Muscle of back (tissue), 3 donors: ENCODE measurements at regions not wholly inside any gene's neighbourhood (a gene's known extent, or its start where the extent isn't known, plus 50 kb on each side); places are given as distances from the start of the nearest gene placed in this dataset.
A peak's percentile ranks its signal among the peaks of the same experiment; 100 is the strongest.
"Not testable (repeated sequence)": the region's sequence is repeated elsewhere in the genome, so short reads cannot be mapped to it uniquely, and the experiment has no call there.

Experiments used
- DNase-seq, 3 donors: peaks; one replicate each; pipeline versions ENCODE4 v3.0.0 to v3.0.0-alpha.2; 2013

DNA sequence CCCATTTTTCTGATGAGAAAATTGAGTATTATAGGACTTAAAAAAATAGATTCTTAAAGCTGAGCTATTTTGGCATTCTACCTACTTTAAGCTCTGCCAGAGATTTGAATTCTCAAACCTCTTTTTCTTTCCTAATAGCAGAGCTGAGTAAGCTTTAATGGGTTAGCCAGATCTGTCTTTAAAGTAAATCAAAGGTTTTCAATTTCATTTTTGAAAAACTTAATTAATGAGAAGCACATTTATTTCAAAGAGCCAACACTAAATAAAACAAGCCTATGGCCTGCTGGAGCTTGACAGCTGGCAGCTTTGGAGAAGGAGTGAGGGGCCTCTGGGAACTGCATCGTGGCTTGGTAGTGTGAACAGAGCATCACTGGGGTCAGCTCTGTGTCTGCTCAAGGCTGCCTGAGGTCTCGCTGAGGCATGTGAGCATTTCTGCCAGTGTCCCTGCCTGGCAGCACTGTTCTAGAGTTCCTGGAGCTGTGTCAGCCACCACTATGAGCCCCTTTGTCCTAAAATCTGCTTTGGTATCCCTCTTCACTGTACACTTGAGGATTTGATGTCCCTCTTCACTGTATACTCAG, 50.4 kb upstream of the PRSS23 start:
- DNase-seq = peak in 1 of 3 donors; percentile 60

- no peak for DNase-seq
Measured at GRCh38 chr11:86749376-86749775, 51.0 kb upstream of the PRSS23 start.

DNA sequence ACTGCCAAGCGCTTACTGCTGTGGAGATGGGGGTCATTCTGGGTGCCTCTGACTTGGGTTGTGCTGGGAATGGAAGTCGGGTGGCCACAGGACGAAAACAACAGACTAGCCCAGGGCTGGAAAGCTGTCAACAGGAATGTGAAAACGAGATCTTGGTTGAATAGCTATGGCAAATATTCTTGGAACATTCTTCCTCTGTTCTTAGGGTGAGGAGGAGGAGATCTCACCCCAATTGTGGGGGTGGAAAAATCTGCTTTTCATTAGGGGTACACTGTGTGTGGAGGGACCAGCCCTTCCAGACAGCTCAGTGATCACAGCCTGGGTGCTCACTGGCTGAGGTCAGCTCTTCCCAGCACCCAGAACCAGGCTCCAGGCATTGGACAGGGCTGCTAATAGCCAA, 52.0 kb upstream of the PRSS23 start:
- peak in 1 of 3 donors; percentile 78 for DNase-seq

- DNase-seq = no peak
Measured at GRCh38 chr11:86747801-86748200, 52.5 kb upstream of the PRSS23 start.

GRCh38 chr11:86746514-86746913, 53.8 kb upstream of the PRSS23 start:
- DNase-seq = peak in 1 of 3 donors; percentile 43

DNA sequence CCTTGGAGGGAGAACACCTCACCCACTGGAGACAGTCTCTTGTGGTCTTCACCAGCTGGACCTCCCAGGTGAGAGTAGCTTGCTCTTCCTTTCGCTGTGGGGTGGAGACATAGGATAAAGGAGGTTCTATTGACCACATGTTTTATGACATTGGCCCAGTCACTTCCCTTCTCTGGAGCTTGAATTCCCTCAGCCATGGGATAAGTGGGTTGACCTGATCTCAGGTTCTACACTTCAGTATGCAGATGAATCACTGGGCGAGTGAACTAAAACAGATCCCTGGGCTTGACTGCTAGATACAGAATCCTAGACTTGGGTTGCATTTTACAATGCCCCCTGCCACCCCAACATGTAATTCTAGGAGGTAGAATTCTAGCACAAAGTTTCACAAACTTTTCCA, 54.8 kb upstream of the PRSS23 start:
- no peak for DNase-seq

DNA sequence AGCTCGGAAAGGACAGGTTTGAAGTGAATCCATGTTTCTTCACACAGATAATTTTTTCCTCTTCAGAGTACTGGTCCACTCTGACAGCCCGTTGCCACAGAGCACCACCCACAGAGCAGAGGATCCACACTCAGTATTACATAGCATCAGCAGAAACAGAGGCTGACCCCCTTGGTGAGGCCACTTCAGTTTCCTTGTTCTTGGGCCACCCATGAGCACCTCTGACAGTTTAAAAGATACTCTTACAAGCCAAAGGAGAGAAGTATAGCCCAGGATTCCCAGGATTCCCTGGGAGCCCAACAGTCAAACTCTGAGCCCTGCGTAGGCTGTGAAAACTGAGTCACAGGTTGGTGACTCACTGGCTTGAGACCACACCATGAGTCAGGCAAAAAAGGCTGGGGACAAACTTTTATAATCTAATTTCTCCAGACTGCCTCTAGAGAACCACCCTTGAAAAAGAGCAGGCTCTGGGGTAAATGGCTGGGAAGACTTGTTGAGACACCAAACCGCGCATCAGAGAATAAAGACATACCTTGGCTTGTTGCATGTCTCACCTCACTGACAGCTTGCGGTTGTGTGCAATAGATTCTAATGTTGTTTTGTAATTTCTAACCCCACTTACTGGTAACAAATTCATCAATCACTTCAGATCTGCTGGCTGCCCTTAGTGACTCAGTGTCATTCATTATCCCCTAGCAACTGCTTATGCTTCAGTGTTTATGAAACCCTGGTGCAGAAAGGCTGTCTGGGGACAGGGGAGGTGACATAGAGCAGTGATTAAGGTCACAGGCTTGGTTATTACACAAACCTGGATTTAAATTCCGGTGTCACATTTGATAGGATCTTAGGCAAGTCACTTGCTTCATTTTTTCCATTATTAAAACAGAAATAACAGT, 56.9 kb upstream of the PRSS23 start:
- peak in 1 of 3 donors; percentile 97 for DNase-seq

- no peak for DNase-seq
Measured at GRCh38 chr11:86741839-86742805, 58.2 kb upstream of the PRSS23 start.

DNA sequence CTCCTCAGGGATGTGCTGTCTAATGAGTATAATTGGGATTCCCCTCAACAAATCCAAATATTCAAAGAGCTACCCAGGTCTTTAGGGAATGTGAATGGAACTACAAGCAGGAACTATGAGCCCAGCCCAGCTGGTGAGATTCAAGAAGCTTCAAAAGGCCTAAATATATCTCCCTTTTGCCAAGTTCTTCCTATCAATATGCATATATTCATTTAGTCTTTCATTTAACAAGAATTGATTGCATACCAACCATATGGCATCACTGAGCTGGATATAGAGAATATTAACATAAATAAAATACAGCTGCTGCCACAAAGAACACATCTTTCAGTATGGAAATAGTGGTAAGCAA, 58.9 kb upstream of the PRSS23 start:
- DNase-seq = no peak

DNA sequence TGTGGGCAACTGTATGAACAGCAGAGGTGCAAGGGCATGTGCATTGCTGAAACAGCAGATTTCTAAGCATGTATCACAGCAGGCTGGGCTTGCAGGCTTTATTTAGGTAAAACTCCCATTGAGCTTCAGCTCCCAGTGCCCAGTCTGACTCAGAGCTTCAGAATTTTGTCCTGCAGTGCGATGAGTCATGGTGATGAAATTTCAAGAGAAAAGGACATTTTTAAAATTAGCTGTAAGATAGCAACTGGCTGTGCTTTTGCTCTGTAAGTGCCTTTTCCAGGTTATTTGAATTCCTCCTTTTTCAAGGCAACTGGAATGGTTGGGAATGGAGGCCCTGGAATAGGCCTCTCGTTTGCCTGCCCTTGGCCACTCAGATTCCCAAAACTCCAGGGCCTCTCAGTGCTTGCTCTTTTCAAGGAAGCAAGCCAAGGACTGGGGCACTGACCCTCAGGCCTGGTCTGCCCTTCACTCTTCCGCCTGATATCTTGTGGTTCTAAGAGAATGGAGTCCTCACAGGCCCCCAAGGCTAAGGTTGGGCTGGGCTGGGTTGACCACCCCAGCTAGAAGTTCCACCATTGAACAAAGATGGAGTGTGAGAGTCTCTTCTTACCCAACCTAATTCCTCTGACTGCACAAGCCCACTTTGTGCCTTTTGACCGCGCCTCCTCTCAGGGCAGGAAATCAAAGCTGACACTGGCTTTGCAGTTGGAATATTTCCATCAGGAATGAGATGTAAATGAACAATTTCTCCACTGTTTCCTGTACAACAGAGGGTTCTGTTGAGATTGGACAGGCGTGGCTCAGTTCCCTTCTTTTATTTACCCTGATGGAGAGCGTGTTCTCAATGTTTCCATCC, 59.5 kb upstream of the PRSS23 start:
- peak; percentile 73 to 94 (median 85) for DNase-seq

GRCh38 chr11:86738568-86738967, 61.8 kb upstream of the PRSS23 start:
- no peak for DNase-seq

DNA sequence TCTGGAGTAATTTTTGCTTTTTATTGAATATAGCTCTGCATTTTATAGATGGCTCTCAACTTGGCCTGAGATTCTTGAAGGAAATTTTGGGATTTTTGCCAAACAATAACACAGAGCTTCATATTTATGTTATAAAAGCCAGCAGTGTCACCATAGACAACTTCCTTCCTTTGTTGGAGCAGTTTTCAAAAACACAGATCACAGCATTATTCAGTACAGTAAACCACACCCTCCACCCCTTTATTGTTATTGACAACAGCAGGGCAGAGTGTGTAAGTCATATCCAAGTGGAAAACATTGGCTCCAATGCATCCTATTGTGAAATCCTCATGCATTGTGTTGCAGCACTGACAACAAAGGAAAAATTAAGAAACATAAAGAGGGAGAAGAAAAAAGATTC, 62.6 kb upstream of the PRSS23 start:
- DNase-seq = peak in 2 of 3 donors; percentile 37 to 78

DNA sequence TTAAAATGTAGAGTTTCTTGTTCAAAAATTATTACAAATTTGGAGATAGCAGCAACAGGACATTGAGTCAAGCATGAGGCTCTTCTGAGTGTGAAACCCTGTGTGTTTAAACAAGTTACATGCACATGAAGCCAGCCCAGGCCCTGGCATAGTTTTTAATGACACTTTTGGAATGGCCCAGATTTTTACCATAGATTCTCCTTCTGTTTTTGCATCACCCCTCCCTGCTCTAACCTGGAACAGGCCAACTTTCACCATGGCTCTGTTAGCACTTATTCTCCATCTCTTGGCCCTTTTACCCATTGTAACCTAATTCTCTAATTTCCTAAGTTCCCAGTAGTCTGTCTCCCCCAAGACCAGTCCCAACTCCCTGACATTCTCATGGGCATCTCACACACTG, 63.1 kb upstream of the PRSS23 start:
- DNase-seq = no peak

DNA sequence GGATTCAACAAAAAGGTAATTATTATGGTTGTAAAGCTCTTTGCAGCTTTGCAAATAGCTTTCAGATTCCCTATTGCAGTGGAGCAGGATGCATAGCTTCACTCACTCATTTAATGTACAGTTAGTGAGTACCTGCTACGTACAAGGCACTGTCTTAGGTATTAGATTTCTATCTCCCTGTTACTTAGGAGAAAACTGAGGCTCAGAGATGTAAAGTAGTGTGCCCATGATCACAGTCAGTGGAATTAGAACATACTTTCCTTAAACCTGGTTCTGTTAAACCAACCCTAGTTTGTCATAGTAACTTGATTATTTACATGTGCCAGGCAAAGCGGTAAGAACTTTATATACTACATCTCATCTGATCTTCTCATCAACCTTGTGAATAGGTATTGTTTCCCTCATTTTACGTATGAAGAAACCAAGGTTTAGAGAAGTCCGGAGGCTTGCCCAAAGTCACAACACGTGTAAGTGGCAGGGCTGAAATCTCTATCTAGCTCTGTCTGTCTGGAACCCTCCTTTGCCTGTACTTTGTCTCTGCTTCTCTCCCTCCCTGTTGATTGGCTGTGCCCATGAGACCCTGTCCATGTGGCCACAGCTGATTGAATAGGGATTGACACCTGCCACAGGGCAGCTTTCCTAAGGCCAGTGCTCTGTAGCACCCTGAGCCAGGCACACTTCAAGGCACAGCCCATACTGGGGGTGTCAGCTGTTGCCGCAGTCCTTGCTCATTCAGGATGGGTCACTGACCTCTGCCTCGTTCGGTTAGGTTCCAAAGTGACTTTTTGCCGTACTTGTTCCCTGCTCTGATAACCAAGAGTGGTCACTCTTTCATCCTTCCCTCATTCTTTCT, 63.8 kb upstream of the PRSS23 start:
- no peak for DNase-seq

DNA sequence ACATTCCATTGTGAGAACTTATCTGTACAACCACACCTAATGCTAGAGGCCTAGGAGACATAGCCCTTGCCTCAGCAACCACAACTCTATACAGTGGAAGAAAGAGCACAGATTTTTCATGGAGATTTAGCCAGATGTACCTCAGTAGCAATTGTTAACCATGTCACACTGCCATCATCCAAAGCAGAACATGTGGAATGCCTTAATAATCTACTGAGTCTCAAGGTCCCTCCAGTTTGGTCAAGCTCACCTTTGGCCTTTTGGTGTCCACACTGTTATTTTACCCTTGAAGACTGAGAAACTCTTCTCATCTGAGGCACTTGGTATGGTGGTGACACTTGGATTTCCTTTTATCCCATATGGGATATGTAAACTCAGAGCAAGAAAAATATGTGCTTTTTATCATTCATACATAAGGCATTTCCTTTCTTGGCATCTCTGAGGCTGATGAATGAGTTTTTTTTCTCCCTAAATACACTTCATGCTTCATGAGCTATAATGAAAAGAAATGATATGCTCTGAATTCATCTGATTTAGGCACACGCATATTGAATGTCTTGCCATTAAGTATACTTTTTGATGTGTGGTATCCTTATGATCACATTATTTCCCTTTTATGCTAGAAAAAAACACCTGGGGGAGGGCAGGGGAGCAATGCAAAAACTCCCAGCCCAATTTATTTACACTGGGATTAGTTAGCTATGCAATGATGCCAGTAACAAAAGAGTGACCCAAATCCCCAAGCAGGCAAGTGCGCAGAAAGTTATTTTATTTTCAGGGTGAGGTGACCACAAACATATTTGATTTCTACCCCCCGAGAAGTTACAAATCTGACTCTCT, 63.3 kb upstream of the ME3 start:
- peak in 1 of 3 donors; percentile 72 for DNase-seq

- not testable (repeated sequence) for DNase-seq
Measured at GRCh38 chr11:86732739-86733138, 60.3 kb upstream of the ME3 start.

- DNase-seq = not testable (repeated sequence)
Measured at GRCh38 chr11:86732286-86732685, 59.9 kb upstream of the ME3 start.

DNA sequence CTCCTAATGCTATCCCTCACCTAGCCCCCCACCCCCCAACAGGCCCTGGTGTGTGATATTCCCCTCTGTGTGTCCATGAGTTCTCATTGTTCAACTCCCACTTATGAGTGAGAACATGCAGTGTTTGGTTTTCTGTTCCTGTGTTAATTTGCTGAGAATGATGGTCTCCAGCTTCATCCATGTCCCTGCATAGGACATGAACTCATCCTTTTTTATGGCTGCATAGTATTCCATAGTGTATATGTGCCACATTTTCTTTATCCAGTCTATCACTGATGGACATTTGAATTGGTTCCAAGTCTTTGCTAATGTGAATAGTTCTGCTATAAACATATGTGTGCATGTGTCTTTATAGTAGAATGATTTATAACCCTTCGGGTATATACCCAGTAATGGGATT, 57.2 kb upstream of the ME3 start:
- not testable (repeated sequence) for DNase-seq

DNA sequence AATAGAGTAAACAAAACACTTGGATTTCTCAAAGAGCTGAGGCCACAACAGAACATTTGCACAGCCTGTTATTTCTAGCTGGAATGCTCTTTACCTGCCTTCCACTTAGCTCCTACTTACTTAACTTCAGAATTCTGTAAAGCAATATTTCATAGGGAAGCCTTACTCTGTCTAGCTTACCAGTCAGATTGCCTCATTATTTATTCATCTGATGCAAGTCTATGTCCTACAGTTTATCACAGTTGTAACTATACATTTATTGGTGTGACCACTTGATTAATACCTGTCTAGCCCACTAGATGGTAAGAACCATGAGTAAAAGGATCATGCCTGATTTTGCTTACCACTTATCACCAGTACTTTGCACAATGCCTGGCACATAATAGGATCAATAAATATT, 56.1 kb upstream of the ME3 start:
- DNase-seq = no peak
